Renal cortex interstitium (tissue), 11 donors: ENCODE measurements at regions not wholly inside any gene's neighbourhood (a gene's known extent, or its start where the extent isn't known, plus 50 kb on each side); places are given as distances from the start of the nearest gene placed in this dataset.
A peak's percentile ranks its signal among the peaks of the same experiment; 100 is the strongest.

Experiments
- DNase-seq, 11 donors: peaks; one replicate each; pipeline ENCODE4 v3.0.0-alpha.2; 2013; ENCODE audit warnings: low read depth in 9 of 11, low spot score in 4 of 11; ENCODE audit errors: extremely low read depth in 1 of 11

GRCh38 chr1:116228511-116228910, 117.3 kb downstream of the MAB21L3 start:
- DNase-seq: no peak

- DNase-seq: no peak
These were observed 119.5 kb downstream of the MAB21L3 start for GRCh38 chr1:116230712-116231111.

- DNase-seq: no peak
These were observed 120.6 kb downstream of the MAB21L3 start for GRCh38 chr1:116231752-116232151.

GRCh38 chr1:116232989-116233514, 121.9 kb downstream of the MAB21L3 start:
- no peak for DNase-seq

GRCh38 chr1:116234429-116234828, 123.2 kb downstream of the MAB21L3 start:
- no peak for DNase-seq

GRCh38 chr1:116239916-116240315, 128.7 kb downstream of the MAB21L3 start:
- DNase-seq: no peak

- DNase-seq: no peak
These were observed 130.3 kb upstream of the ATP1A1 start for GRCh38 chr1:116242741-116243140.

- no peak for DNase-seq
These were observed 129.6 kb upstream of the ATP1A1 start for GRCh38 chr1:116243333-116244054.

- no peak for DNase-seq
These were observed 126.9 kb upstream of the ATP1A1 start for GRCh38 chr1:116246174-116246573.

- no peak for DNase-seq
These were observed 120.8 kb upstream of the ATP1A1 start for GRCh38 chr1:116252271-116252670.

GRCh38 chr1:116252785-116253184, 120.3 kb upstream of the ATP1A1 start:
- no peak for DNase-seq

GRCh38 chr1:116253566-116254382, 119.3 kb upstream of the ATP1A1 start:
- DNase-seq: peak in 5 of 11 donors; percentile 26 to 57 (median 52)

- DNase-seq: no peak
These were observed 118.3 kb upstream of the ATP1A1 start for GRCh38 chr1:116254776-116255175.

- DNase-seq: no peak
These were observed 117.4 kb upstream of the ATP1A1 start for GRCh38 chr1:116255486-116256285.

- no peak for DNase-seq
These were observed 116.8 kb upstream of the ATP1A1 start for GRCh38 chr1:116256286-116256649.

GRCh38 chr1:116256875-116257274, 116.2 kb upstream of the ATP1A1 start:
- no peak for DNase-seq

- no peak for DNase-seq
These were observed 115.7 kb upstream of the ATP1A1 start for GRCh38 chr1:116257341-116257767.

GRCh38 chr1:116257836-116258235, 115.2 kb upstream of the ATP1A1 start:
- no peak for DNase-seq

GRCh38 chr1:116258668-116259419, 114.2 kb upstream of the ATP1A1 start:
- no peak for DNase-seq
